ENCODE measurements at regions not wholly inside any gene's neighbourhood (a gene's known extent, or its start where the extent isn't known, plus 50 kb on each side); places are given as distances from the start of the nearest gene placed in this dataset.

DNA sequence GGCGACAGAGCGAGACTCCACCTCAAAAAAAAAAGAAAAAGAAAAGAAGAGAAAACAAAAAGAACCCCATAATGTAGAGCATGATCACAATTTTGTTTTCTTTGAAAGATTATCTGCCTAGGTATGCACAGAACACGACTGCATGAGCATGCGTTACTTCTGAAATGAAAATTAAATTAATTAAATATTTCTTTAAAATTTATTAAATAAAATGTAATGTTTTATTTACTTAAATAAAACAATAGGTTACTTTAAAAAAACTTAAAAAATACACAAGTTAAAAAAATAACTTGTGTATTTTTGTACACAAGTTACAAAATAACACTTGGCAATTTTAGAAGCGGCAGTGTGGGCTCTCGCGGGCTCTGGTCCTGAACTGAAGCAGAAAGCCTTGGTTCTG lies 107.8 kb downstream of the TFAP2A start:
- DNase-seq = no peak
- H3K27ac ChIP-seq = no peak overlapping the region
- intact Hi-C loops (cut with DNase I) = no loop called here
- H3K27me3 ChIP-seq = no peaks in the 10 kb centered on the region
- WGBS, 4 donors = 89 to 95% (median 91%) methylated on average over 7 of the region's 7 CpGs
- H3K9me3 ChIP-seq (replicated peaks in 1 of 3) = no peaks in the 10 kb centered on the region
- no peak overlapping the region for H3K4me3 ChIP-seq
- TF ChIP-seq POLR2A (IDR thresholded peaks at IDR 0.05) = no peak
- TF ChIP-seq, protein P1, sequence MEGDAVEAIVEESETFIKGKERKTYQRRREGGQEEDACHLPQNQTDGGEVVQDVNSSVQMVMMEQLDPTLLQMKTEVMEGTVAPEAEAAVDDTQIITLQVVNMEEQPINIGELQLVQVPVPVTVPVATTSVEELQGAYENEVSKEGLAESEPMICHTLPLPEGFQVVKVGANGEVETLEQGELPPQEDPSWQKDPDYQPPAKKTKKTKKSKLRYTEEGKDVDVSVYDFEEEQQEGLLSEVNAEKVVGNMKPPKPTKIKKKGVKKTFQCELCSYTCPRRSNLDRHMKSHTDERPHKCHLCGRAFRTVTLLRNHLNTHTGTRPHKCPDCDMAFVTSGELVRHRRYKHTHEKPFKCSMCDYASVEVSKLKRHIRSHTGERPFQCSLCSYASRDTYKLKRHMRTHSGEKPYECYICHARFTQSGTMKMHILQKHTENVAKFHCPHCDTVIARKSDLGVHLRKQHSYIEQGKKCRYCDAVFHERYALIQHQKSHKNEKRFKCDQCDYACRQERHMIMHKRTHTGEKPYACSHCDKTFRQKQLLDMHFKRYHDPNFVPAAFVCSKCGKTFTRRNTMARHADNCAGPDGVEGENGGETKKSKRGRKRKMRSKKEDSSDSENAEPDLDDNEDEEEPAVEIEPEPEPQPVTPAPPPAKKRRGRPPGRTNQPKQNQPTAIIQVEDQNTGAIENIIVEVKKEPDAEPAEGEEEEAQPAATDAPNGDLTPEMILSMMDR (IDR thresholded peaks at IDR 0.05) = no peak
- H3K36me3 ChIP-seq (replicated peaks in 1 of 2) = no peaks in the 10 kb centered on the region
- no peaks in the 10 kb centered on the region for H3K4me1 ChIP-seq (replicated peaks in 1 of 2)

DNA sequence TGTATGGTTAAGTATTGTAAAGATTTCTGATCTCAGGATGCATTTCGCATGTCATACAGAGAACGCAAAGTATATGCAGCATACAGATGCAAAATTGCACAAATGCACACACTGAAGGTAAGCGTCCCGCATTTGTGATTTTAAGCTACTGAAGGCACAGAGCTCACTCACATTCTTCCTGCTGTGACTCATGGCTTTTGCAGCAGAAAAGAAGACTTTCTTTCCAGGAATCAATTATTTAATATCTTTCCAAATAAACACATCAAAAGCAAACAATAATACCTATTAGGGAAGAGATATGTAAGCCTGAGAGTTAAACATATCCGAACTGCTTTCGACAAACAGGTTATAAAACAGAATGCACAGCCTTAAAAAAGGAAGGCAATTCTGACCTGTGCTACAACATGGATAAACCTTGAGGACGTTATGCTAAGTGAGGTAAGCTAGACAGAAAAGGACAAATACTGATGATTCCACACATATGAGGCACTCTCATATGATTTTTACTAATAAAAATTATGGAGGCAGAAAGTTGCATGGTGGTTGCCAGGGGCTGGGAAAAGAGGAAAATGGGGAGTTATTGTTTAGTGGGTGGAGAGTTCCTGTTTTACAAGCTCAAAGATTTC lies 109.0 kb downstream of the TFAP2A start:
- Histone ChIP-seq H3K9me3 (replicated peaks in 1 of 3) (no peaks in the 10 kb centered on the region), H3K36me3 (replicated peaks in 1 of 2) (no peaks in the 10 kb centered on the region), H3K4me1 (replicated peaks in 1 of 2) (no peaks in the 10 kb centered on the region), H3K27me3 (no peaks in the 10 kb centered on the region), H3K4me3 (no peak overlapping the region), H3K27ac (no peak overlapping the region)
- intact Hi-C loops (cut with DNase I) = no loop called here
- WGBS, 4 donors = 73 to 79% (median 77%) methylated on average over 7 of the region's 7 CpGs
- TF ChIP-seq POLR2A (IDR thresholded peaks at IDR 0.05) = no peak
- TF ChIP-seq, protein P1 (IDR thresholded peaks at IDR 0.05) = no peak
- no peak for DNase-seq

- no peak for DNase-seq
- intact Hi-C loops (cut with DNase I) = no loop called here
- TF ChIP-seq, protein P1 (IDR thresholded peaks at IDR 0.05) = no peak
- TF ChIP-seq POLR2A (IDR thresholded peaks at IDR 0.05) = no peak
Observed at GRCh38 chr6:10303608-10304506, 111.0 kb downstream of the TFAP2A start.

DNA sequence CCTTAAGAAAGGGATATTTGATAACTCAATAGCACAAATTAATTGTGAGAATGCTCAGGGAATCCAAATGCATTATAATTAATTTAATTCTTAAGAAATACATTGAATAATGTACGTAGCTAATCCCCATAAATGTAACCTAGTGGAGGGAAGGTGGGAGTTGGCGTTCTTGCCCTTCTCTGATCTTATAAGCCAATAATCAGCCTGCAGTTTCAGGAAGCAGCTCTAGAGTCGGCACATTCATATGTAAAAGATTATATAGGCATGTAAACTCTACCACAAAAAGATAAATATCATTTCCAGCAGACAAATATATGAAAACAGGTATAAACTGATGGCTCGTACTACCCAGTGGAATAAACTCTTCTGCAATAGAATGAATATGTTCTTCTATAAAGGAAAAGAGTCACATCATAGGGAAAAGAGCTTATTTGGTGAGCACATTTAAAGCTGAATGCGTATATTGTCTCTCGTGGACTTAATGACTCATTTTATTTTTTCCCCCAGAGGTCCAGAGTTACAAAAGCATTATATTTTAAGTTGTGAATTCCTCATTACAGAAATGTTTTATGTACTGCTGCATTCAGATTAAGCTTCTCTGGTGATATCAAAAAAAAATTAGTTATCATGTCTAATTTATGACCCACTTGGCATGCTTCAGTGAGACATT lies 112.2 kb downstream of the TFAP2A start:
- no peak for DNase-seq
- TF ChIP-seq, protein P1 (IDR thresholded peaks at IDR 0.05) = no peak
- no peak for TF ChIP-seq POLR2A (IDR thresholded peaks at IDR 0.05)
- Histone ChIP-seq H3K9me3 (replicated peaks in 1 of 3) (no peaks in the 10 kb centered on the region), H3K27me3 (peaks cover 2% of the 10 kb centered on the region), H3K27ac (no peak overlapping the region), H3K36me3 (replicated peaks in 1 of 2) (no peaks in the 10 kb centered on the region), H3K4me1 (replicated peaks in 1 of 2) (no peaks in the 10 kb centered on the region), H3K4me3 (no peak overlapping the region)
- intact Hi-C loops (cut with DNase I) = no loop called here
- WGBS, 4 donors = 58 to 75% (median 66%) methylated on average over 6 of the region's 6 CpGs

More at GRCh38 chr6:10303608-10304506, 111.0 kb downstream of the TFAP2A start:
- WGBS, 4 donors = 67 to 82% (median 76%) methylated on average over 7 of the region's 7 CpGs
- H3K4me3 ChIP-seq = no peak overlapping the region
- peaks cover 2% of the 10 kb centered on the region for H3K27me3 ChIP-seq
- no peaks in the 10 kb centered on the region for H3K9me3 ChIP-seq (replicated peaks in 1 of 3)
- no peaks in the 10 kb centered on the region for H3K4me1 ChIP-seq (replicated peaks in 1 of 2)
- H3K27ac ChIP-seq = no peak overlapping the region
- H3K36me3 ChIP-seq (replicated peaks in 1 of 2) = no peaks in the 10 kb centered on the region
